ENCODE measurements at regions not wholly inside any gene's neighbourhood (a gene's known extent, or its start where the extent isn't known, plus 50 kb on each side); places are given as distances from the start of the nearest gene placed in this dataset.

DNA sequence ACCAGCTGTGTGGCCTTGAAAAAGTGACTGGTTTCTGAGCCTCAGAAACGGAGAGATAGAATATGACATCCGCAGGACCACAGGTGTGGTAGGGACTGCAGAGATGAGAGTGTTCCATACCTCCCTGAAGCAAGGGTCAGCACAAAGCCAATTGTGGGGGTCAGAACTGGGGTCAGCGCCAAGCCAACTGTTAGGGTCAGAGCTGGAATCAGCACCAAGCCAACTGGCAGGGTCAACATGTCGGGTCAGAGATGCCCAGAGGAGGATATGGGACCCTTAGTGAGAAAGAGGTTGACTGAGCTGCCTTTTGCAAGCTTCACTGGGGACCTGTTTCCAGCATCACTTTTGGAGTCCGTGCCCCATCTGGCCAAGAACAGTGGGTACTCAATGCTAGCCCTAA, 93.9 kb downstream of the MATN1 start:
- no peak overlapping the region for H3K4me3 ChIP-seq (ENCODE audit: low read depth, low read length)
- TF ChIP-seq CTCF (conservative IDR thresholded peaks at IDR 0.05; ENCODE audit: low read depth, low read length): no peak
- DNase-seq (ENCODE audit: low read depth): no peak

DNA sequence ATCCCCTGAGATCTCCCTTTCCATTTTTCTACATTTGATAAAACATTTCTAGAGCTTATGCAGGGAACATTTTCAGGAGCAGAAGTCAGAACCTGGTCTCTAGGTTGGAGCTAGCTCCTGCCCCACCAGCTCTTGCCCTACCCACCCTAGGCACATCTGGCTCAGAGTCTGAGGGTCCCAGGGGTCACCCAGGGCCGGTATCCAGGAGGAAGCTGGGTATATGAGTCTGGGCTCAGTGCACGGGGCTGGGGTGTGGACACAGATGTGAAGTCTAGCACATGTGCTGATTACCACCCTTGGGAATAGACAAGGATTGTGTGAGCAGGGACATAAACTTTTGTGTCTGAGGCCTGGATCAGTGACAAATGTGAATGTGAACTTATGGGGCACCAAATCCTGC, 95.4 kb downstream of the MATN1 start:
- H3K4me3 ChIP-seq (ENCODE audit: low read depth, low read length): no peak overlapping the region
- no peak for TF ChIP-seq CTCF (conservative IDR thresholded peaks at IDR 0.05; ENCODE audit: low read depth, low read length)
- DNase-seq (ENCODE audit: low read depth): no peak

GRCh38 chr1:30627206-30627605, 96.2 kb downstream of the MATN1 start:
- no peak for TF ChIP-seq CTCF (conservative IDR thresholded peaks at IDR 0.05; ENCODE audit: low read depth, low read length)
- DNase-seq (ENCODE audit: low read depth): no peak
- H3K4me3 ChIP-seq (ENCODE audit: low read depth, low read length): no peak overlapping the region

DNA sequence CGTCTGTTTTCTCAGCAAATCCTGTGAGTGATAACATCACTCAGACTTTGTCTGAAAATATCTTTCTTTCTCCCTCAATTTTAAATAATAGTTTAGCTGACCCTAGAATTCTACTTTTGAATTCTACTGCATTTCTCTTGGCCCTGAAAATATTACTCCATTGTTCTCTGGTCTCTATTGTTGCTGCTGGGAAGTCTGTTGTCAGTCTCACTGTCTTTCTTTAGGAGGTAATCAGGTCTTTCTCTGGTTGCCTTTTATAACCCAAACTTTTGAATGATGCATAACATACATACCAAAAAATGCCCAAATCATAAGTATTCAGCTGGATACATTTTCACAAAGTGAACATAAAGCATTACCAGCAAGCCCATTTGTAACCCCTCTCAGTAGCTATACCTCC, 100.0 kb downstream of the MATN1 start:
- no peak for DNase-seq (ENCODE audit: low read depth)
- no peak for TF ChIP-seq CTCF (conservative IDR thresholded peaks at IDR 0.05; ENCODE audit: low read depth, low read length)

GRCh38 chr1:30619619-30620018, 103.8 kb downstream of the MATN1 start:
- no peak overlapping the region for H3K4me3 ChIP-seq (ENCODE audit: low read depth, low read length)
- DNase-seq (ENCODE audit: low read depth): no peak
- no peak for TF ChIP-seq CTCF (conservative IDR thresholded peaks at IDR 0.05; ENCODE audit: low read depth, low read length)

More for the DNA sequence above, 100.0 kb downstream of the MATN1 start:
- no peak overlapping the region for H3K4me3 ChIP-seq (ENCODE audit: low read depth, low read length)

GRCh38 chr1:30618335-30618747, 105.0 kb downstream of the MATN1 start:
- no peak overlapping the region for H3K4me3 ChIP-seq (ENCODE audit: low read depth, low read length)
- TF ChIP-seq CTCF (conservative IDR thresholded peaks at IDR 0.05; ENCODE audit: low read depth, low read length): no peak
- no peak for DNase-seq (ENCODE audit: low read depth)

- DNase-seq (ENCODE audit: low read depth): no peak
- no peak for TF ChIP-seq CTCF (conservative IDR thresholded peaks at IDR 0.05; ENCODE audit: low read depth, low read length)
- H3K4me3 ChIP-seq (ENCODE audit: low read depth, low read length): no peak overlapping the region
These were observed 106.6 kb downstream of the MATN1 start for GRCh38 chr1:30616759-30617158.

Measured in choroid plexus epithelial cell (primary cell).